ENCODE measurements at regions not wholly inside any gene's neighbourhood (a gene's known extent, or its start where the extent isn't known, plus 50 kb on each side); places are given as distances from the start of the nearest gene placed in this dataset.

DNA sequence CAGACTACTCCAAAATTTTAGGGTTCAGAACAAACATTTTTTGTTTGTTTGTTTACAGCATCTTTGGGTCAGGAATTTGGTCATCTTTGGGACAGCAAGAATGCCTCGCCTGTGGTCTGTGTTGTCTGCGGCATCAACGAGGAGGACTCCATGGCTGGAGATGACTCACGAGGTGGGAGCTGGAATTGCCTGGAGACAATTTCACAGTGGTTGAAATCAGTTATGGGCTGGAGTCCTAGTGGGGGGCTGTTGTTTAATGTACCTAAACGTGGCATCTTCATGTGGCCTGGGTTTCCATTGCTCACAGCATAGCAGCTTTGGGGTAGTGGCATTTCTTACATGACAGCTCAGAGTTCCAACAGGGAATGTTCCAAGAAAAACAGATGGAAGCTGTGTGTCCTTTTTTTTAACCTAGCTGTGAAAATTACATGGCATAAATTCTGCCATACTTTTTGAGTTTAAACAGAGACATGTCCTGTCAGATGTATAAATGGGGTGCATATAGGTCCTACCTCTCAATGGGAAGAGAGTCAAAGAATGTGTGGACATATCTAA lies 507.3 kb upstream of the CBLB start:
- no peak for TF ChIP-seq RARB (CRISPR knock-in tag; IDR thresholded peaks at IDR 0.05)
- no peak for TF ChIP-seq ZFP3 (CRISPR knock-in tag; IDR thresholded peaks at IDR 0.05)
- TF ChIP-seq, protein P1, sequence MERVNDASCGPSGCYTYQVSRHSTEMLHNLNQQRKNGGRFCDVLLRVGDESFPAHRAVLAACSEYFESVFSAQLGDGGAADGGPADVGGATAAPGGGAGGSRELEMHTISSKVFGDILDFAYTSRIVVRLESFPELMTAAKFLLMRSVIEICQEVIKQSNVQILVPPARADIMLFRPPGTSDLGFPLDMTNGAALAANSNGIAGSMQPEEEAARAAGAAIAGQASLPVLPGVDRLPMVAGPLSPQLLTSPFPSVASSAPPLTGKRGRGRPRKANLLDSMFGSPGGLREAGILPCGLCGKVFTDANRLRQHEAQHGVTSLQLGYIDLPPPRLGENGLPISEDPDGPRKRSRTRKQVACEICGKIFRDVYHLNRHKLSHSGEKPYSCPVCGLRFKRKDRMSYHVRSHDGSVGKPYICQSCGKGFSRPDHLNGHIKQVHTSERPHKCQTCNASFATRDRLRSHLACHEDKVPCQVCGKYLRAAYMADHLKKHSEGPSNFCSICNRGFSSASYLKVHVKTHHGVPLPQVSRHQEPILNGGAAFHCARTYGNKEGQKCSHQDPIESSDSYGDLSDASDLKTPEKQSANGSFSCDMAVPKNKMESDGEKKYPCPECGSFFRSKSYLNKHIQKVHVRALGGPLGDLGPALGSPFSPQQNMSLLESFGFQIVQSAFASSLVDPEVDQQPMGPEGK (CRISPR knock-in tag; IDR thresholded peaks at IDR 0.05; ENCODE audit: borderline replicate concordance): no peak
- TF ChIP-seq ESRRG (CRISPR knock-in tag; IDR thresholded peaks at IDR 0.05): no peak
- TF ChIP-seq ISL1 (CRISPR knock-in tag; IDR thresholded peaks at IDR 0.05): no peak
- TF ChIP-seq, protein P2, sequence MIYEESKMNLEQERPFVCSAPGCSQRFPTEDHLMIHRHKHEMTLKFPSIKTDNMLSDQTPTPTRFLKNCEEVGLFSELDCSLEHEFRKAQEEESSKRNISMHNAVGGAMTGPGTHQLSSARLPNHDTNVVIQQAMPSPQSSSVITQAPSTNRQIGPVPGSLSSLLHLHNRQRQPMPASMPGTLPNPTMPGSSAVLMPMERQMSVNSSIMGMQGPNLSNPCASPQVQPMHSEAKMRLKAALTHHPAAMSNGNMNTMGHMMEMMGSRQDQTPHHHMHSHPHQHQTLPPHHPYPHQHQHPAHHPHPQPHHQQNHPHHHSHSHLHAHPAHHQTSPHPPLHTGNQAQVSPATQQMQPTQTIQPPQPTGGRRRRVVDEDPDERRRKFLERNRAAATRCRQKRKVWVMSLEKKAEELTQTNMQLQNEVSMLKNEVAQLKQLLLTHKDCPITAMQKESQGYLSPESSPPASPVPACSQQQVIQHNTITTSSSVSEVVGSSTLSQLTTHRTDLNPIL (CRISPR knock-in tag; IDR thresholded peaks at IDR 0.05; ENCODE audit: low read depth): no peak
- TF ChIP-seq, protein P3, sequence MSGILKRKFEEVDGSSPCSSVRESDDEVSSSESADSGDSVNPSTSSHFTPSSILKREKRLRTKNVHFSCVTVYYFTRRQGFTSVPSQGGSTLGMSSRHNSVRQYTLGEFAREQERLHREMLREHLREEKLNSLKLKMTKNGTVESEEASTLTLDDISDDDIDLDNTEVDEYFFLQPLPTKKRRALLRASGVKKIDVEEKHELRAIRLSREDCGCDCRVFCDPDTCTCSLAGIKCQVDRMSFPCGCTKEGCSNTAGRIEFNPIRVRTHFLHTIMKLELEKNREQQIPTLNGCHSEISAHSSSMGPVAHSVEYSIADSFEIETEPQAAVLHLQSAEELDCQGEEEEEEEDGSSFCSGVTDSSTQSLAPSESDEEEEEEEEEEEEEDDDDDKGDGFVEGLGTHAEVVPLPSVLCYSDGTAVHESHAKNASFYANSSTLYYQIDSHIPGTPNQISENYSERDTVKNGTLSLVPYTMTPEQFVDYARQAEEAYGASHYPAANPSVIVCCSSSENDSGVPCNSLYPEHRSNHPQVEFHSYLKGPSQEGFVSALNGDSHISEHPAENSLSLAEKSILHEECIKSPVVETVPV (CRISPR knock-in tag; IDR thresholded peaks at IDR 0.05): no peak
- no peak for TF ChIP-seq GLIS3 (CRISPR knock-in tag; IDR thresholded peaks at IDR 0.05)
- TF ChIP-seq BACH2 (CRISPR knock-in tag; IDR thresholded peaks at IDR 0.05; ENCODE audit: borderline replicate concordance): no peak

Measured in SK-N-SH treated with all-trans-retinoic acid at 6 μM for 48 hours (cell line).